ENCODE measurements at regions not wholly inside any gene's neighbourhood (a gene's known extent, or its start where the extent isn't known, plus 50 kb on each side); places are given as distances from the start of the nearest gene placed in this dataset.
"Not testable (repeated sequence)": the region's sequence is repeated elsewhere in the genome, so short reads cannot be mapped to it uniquely, and the experiment has no call there.

DNA sequence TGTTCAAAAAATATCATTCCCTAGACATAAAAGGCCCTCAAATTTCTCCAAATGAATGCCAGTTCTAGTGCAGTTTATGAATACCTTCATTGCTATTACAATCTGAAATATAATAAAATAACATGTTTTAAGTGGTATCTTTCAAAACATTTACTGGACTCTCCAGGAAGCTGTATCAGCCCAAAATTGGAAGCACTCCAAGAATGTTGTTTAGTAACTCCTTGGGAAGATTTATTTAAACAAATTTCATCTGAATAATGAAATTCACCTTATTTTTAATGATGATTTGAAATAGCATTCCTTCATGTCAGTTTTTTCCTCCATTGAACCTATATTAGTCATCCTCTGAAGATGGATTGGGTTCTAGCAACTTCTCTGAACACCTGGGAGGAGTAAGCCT is 217.2 kb upstream of the PCDH18 start:
- DNase-seq (ENCODE audit: low read depth in 1 of 2, low spot score in 1 of 2) = no peak

DNA sequence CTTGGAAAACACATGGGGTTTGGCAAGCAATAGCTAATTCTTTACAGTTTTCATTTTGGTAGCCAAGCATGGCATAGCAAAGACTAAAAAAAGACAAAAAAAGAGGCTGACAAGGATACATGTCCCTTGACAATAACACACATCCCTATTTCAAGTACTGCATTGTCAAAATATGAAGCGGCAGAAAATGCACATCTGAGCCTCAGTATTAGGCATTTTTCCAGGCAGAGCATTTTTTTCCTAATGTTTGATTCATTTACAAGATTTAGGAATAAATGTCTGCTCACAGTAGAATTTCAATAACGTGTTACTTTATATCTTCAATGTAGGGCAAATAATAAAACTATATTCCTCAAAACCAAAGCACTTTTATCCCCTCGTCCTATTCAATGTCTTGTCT is 216.3 kb upstream of the PCDH18 start:
- no peak for DNase-seq (ENCODE audit: low read depth in 1 of 2, low spot score in 1 of 2)

GRCh38 chr4:137740141-137740540 is 207.8 kb upstream of the PCDH18 start:
- no peak for DNase-seq (ENCODE audit: low read depth in 1 of 2, low spot score in 1 of 2)

DNA sequence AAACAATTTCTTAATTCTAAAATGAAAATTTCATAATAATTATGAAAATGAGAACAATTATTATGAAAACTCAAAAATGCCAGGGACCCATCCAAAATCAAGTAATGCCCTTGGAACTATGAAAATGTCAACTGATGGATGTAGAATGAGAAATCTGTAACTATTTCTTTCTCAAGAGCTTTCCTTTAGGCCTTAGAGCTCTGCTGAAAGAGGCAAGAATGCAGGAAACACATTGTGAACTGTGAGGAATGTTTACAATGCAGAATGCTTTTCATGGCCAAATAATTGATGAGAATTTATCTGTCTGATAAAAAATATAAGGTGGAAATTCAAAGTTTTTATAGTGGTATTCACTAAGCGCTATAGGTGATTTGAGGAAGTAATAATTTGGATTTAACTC is 207.1 kb upstream of the PCDH18 start:
- no peak for DNase-seq (ENCODE audit: low read depth in 1 of 2, low spot score in 1 of 2)

DNA sequence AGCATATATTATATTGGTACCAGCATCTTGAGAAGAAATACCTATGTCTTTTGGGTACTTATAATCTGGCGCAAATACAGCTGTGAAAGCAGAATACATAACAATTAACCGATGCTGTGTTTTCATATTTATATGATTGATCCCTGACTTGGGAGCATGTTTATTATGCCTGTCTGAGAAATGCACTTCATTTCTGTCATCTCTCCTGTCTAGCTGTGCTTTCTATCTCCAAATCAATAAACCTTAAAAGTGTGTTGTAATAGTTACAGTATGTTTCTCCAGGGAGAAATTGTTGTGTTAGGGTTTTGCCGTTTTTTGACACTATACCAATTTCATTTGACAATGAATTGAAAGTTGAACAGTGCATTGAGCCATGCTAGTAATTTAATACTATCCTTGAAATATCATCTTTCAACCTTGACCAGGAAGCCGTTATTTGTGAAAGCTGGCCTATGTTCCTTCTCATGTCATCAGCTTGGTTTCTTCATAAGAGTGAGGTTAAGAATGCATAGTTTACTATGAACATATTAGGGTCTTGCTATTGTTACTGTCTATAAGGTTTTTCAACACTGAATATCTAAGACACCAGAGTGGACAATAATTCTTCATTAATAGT is 206.2 kb upstream of the PCDH18 start:
- DNase-seq (ENCODE audit: low read depth in 1 of 2, low spot score in 1 of 2) = no peak

DNA sequence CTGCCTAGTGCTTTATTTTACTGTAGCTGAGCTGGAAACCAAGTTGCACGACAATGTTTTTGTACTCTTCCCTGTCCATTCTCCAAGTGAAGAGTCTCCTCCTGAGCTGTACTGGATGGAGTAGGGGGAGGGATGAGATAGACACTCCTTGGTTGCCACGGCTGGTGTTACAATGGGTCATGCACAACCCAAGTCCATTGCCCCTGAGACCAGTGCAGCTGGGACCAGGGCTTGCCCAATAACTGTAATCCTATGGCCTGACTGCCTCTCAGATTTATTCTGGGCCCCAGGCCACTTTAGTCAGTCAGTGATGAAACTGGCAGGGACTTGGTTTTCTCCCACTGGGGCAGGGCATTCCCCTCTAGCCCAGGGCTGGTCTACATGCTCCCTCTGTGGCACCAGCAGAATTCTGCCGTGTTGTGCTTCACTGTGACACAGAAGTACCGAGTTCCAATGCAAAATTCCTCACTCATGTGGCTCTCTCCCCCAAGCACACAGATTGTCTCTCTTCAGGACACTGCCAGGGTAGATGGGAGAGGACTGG is 203.3 kb upstream of the PCDH18 start:
- no peak for DNase-seq (ENCODE audit: low read depth in 1 of 2, low spot score in 1 of 2)

DNA sequence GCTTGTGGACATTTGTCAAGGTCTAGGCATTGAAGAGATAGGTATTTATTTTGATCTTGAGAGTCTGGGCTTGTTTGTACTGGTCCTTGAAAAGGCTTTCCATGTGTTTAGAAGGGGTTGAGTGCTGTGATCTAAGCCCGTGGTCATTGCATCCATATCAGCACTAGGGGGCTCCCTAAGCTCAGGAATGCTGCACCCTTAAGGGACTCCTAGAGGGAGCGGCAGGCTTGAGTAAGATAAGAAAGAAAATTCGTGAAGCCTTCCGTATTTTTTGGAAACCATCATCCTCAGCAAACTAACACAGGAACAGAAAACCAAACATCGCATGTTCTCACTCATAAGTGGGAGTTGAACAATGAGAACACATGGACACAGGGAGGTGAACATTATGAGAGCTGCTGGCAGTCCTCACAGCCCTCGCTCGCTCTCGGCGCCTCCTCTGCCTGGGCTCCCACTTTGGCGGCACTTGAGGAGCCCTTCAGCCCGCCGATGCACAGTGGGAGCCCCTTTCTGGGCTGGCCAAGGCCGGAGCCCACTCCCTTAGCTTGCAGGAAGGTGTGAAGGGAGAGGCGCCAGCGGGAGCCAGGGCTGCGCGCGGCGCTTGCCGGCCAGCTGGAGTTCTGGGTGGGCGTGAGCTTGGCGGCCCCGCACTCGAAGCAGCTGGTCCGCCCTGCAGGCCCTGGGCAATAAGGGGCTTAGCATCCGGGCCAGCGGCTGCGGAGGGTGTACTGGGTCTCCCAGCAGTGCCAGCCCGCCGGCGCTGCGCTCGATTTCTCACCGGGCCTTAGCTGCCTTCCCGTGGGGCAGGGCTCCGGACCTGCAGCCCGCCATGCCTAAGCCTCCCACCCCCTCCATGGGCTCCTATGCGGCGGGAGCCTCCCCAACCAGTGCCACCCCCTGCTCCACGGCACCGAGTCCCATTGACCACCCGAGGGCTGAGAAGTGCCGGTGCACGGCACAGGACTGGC is 201.2 kb upstream of the PCDH18 start:
- DNase-seq (ENCODE audit: low read depth in 1 of 2, low spot score in 1 of 2) = not testable (repeated sequence)

DNA sequence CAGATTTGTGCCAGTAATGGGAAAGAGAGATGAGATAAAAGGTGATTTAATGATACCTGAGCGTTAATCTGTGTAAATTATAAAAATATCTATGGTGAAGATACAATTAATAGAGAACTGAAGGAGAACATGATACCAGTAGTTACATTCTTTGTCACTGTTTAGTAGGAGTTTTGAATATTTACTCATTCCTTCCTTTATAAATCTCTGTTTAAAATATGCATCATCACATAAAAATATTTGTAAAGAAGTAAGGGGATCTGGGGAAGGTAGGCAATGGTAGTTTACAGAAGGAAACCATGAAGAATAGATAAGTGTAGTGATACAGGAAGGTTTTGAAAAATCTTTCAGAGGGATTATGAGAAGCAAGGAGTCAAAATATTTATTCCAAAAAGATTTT is 190.6 kb upstream of the PCDH18 start:
- DNase-seq (ENCODE audit: low read depth in 1 of 2, low spot score in 1 of 2) = no peak

GRCh38 chr4:137711502-137711901 is 179.2 kb upstream of the PCDH18 start:
- DNase-seq (ENCODE audit: low read depth in 1 of 2, low spot score in 1 of 2) = no peak

DNA sequence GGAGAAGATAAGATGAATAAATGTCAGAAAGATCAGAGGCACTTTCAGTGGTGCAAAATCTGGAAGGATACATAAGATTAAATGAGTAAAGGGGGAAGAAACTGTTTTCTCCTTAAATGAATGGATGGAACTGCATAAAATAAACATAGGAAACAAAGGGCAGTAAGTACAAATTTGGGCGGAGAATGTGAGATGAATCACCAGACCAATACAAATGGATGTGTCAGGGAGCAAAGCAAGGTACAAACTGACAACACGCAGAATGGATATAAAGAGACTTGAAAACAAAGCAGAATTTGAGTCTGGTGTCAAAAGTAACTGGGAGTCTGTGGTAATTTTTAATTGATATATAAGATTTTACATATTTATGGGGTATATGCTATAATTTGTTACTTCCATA is 175.3 kb upstream of the PCDH18 start:
- no peak for DNase-seq (ENCODE audit: low read depth in 1 of 2, low spot score in 1 of 2)

DNA sequence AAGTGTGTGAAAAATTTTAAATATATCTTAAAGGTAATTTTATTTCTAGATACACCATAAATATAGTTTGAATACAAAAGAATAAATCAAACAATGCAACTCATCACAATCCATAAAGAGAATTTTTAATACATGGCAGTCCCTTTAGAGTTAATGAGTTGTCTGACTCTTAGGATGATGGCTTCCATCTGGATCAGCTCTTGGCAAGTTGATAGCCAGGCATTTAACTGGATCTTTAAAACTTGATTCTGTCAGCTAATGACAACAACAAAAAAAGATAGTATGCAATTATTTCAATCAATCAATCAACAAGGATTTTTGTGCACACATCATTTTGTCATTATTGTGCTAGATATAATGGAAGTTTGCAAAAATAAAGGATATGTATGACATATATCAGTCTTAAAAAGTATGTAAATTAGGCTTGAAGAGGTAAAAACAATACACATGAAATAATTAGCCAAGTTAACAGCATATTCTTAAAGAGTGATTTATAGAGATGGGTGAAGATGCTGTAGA is 174.9 kb upstream of the PCDH18 start:
- no peak for DNase-seq (ENCODE audit: low read depth in 1 of 2, low spot score in 1 of 2)

DNA sequence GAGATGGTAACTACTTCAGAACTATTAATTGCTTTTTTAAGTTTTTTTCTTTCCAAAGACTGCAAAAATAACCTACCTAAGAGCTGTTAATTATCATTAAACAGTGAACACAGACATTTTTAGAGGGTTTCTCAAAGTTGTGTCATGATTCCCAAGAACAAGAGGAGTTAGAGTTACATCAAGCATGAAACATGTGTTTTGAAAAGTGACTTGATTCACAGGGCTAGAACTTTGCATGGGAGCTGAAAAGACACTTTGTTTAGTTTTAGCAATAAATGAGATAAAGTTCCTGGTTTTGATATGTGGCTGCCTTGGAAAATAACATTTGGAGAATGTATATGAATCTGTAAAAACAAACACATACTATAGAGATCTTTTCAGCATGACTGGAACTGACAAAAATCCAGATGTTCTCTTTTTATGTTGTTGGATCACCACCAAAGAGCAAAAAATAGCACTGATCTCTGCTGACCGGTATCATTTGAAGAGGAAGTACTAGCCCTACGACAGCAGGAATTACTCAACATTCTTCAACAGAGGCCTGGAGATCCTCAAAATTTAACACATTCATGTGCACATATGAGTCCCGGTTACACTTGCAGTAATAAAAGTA is 173.0 kb upstream of the PCDH18 start:
- DNase-seq (ENCODE audit: low read depth in 1 of 2, low spot score in 1 of 2) = no peak

- no peak for DNase-seq (ENCODE audit: low read depth in 1 of 2, low spot score in 1 of 2)
Measured at GRCh38 chr4:137703195-137703594, 170.9 kb upstream of the PCDH18 start.

DNA sequence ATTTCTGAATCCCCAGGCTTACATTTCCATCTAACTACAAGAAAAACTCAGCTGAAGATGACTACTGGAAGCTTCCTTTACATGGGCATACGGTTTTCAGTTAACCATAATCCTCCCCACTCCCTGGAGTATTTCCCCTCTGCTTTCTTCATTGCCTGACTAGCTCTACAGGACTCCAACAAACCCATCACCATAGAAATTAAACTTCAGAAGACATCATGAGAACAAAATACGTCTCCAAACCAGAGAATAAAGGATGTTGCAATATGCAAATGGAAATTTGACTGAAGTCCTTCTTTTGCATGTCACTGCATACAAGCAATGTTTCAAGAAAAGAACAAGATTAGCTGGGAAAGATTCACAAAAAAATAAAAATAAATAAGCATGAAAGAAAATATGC is 170.2 kb upstream of the PCDH18 start:
- no peak for DNase-seq (ENCODE audit: low read depth in 1 of 2, low spot score in 1 of 2)

DNA sequence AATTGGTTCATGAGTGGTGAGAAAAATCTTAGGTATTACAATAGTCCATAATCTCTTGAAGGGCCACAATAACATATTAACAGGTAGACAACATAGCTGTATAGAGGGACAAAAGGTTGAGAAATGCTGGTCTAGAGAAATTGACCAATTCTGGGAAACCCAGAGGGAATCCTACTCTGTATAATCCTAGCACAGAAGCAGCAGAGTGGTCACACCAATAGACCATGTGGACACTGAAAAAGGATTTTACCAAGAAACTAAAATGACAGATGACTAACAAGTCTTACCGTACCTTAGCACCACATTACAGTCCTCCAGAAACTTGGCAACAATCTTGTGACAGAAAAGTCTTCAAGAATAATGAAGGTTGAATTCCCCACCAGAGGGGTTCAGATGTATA is 169.1 kb upstream of the PCDH18 start:
- no peak for DNase-seq (ENCODE audit: low read depth in 1 of 2, low spot score in 1 of 2)

DNA sequence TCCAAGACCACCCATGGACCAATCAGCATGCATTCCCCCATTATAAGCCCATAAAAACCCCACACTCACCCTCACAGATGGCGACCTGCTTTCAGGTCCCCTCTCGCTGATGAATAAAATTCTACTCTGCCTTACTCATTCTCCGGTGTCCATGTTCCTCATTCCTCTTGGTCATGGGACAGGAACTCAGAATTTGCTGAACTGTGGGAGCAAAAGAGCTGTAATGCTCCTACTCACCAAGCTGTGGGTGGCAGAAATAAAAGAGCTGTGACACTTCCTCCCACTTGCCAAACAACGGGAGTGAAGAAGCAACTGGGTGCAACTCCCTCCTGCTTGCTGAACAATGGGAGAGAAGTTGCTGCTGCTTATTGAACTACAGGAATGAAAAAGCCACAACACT is 168.5 kb upstream of the PCDH18 start:
- DNase-seq (ENCODE audit: low read depth in 1 of 2, low spot score in 1 of 2) = no peak

DNA sequence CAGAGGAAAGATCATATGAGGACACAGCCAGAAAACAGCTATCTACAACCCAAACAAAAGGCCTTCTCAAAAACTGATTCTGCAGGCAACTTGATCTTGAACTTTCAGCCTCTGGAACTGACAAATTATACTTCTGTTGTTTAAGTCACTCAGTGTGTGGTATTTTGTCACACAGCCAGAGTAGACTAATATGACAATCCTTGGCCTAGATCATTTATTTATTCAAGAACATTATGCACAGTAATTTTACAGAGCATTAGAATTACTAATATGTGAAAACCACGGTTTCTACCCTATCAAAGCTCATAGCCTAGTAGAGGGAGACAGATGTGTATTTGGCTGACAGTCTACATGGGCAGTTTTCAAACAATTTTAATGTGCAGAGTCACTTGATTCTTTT is 167.8 kb upstream of the PCDH18 start:
- no peak for DNase-seq (ENCODE audit: low read depth in 1 of 2, low spot score in 1 of 2)

GRCh38 chr4:137694138-137694537 is 161.8 kb upstream of the PCDH18 start:
- DNase-seq (ENCODE audit: low read depth in 1 of 2, low spot score in 1 of 2) = no peak

- DNase-seq (ENCODE audit: low read depth in 1 of 2, low spot score in 1 of 2) = no peak
Measured at GRCh38 chr4:137693641-137694040, 161.3 kb upstream of the PCDH18 start.

GRCh38 chr4:137692205-137692604 is 159.9 kb upstream of the PCDH18 start:
- DNase-seq (ENCODE audit: low read depth in 1 of 2, low spot score in 1 of 2) = no peak

- no peak for DNase-seq (ENCODE audit: low read depth in 1 of 2, low spot score in 1 of 2)
Measured at GRCh38 chr4:137688651-137689050, 156.4 kb upstream of the PCDH18 start.

DNA sequence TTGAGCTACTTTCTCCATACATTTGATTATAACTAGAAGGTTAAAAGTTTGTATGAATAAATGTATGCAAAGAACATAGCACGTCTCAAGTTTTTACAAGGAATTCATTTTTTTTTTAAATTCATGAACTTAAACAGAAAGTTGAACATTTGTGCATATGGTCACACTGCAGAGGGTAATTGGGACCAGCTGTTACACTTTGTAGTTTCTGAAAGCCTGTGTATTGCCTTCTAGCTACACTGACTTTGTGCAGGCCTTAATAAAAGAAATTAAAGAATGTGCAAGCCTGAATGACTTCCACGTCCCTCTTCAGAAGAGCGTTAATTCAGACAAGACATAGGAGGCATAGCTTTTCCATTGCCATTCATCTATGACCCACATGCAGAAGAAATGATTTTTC is 153.1 kb upstream of the PCDH18 start:
- no peak for DNase-seq (ENCODE audit: low read depth in 1 of 2, low spot score in 1 of 2)

Measured in activated CD4-positive, alpha-beta T cell treated with anti-CD3 and anti-CD28 coated beads, Interleukin-2, amount 50 U/mL, for 24 hours (primary cell).